ENCODE measurements at regions not wholly inside any gene's neighbourhood (a gene's known extent, or its start where the extent isn't known, plus 50 kb on each side); places are given as distances from the start of the nearest gene placed in this dataset.

DNA sequence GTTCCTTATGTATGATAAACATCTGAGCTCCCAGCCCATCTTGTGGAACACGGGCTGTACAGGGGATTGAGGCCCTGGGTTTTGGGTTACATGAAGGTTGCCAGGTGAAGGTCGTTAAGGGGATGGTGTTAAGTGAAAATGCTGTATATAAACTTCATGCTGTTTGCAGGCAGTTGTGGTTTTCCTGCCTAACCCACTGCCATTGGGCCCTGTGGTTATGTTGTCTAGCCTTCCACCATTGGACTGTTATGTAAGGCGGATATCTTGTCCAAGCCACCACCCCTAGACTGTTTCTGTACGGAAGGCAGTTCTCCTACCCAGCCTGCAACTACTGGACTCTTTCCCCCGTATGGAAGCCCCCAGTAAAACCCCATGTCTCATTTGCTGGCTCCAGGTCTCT is 246.1 kb downstream of the KIF4B start:
- TF ChIP-seq ISL1 (CRISPR knock-in tag; IDR thresholded peaks at IDR 0.05): no peak
- TF ChIP-seq, protein P1, sequence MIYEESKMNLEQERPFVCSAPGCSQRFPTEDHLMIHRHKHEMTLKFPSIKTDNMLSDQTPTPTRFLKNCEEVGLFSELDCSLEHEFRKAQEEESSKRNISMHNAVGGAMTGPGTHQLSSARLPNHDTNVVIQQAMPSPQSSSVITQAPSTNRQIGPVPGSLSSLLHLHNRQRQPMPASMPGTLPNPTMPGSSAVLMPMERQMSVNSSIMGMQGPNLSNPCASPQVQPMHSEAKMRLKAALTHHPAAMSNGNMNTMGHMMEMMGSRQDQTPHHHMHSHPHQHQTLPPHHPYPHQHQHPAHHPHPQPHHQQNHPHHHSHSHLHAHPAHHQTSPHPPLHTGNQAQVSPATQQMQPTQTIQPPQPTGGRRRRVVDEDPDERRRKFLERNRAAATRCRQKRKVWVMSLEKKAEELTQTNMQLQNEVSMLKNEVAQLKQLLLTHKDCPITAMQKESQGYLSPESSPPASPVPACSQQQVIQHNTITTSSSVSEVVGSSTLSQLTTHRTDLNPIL (CRISPR knock-in tag; IDR thresholded peaks at IDR 0.05; ENCODE audit: low read depth): no peak
- no peak for TF ChIP-seq POU6F1 (CRISPR knock-in tag; IDR thresholded peaks at IDR 0.05; ENCODE audit: borderline replicate concordance, low read depth)
- no peak for TF ChIP-seq ARNTL (CRISPR knock-in tag; IDR thresholded peaks at IDR 0.05; ENCODE audit: borderline replicate concordance, low read depth)
- no peak for TF ChIP-seq GLIS3 (CRISPR knock-in tag; IDR thresholded peaks at IDR 0.05)
- no peak for TF ChIP-seq TSHZ2 (CRISPR knock-in tag; IDR thresholded peaks at IDR 0.05)
- TF ChIP-seq PPARA (CRISPR knock-in tag; IDR thresholded peaks at IDR 0.05; ENCODE audit: borderline replicate concordance): no peak
- TF ChIP-seq CSDC2 (CRISPR knock-in tag; IDR thresholded peaks at IDR 0.05): no peak
- TF ChIP-seq ZNF70 (CRISPR knock-in tag; IDR thresholded peaks at IDR 0.05): no peak
- TF ChIP-seq ZFP3 (CRISPR knock-in tag; IDR thresholded peaks at IDR 0.05): no peak
- TF ChIP-seq RARB (CRISPR knock-in tag; IDR thresholded peaks at IDR 0.05): no peak
- TF ChIP-seq ZC3H10 (CRISPR knock-in tag; IDR thresholded peaks at IDR 0.05): no peak
- no peak for TF ChIP-seq ZFP30 (CRISPR knock-in tag; IDR thresholded peaks at IDR 0.05)
- TF ChIP-seq ZNF8 (CRISPR knock-in tag; IDR thresholded peaks at IDR 0.05): no peak

Data from SK-N-SH treated with all-trans-retinoic acid at 6 μM for 48 hours (cell line).